ENCODE measurements at regions not wholly inside any gene's neighbourhood (a gene's known extent, or its start where the extent isn't known, plus 50 kb on each side); places are given as distances from the start of the nearest gene placed in this dataset.

- Histone ChIP-seq H3K36me3 (ENCODE audit: low read depth) (no peaks in the 10 kb centered on the region), H3K9me3 (ENCODE audit: insufficient read depth, low read depth) (no peaks in the 10 kb centered on the region), H3K4me1 (replicated peaks; ENCODE audit: insufficient read depth) (no peaks in the 10 kb centered on the region), H3K9me2 (ENCODE audit: insufficient read depth) (no peaks in the 10 kb centered on the region), H3F3A (ENCODE audit: insufficient read depth, low read depth) (no peaks in the 10 kb centered on the region), H3K27ac (no peak overlapping the region), H2AFZ (no peak overlapping the region), H4K20me1 (ENCODE audit: insufficient read depth) (no peaks in the 10 kb centered on the region), H3K79me2 (ENCODE audit: low read depth) (no peaks in the 10 kb centered on the region), H3K4me2 (no peak overlapping the region), H3K27me3 (ENCODE audit: insufficient read depth, low read depth) (no peaks in the 10 kb centered on the region), H3K4me3 (no peak overlapping the region)
- TF ChIP-seq EZH2 (IDR thresholded peaks at IDR 0.05; ENCODE audit: low read depth) (no peak), CTCF (conservative IDR thresholded peaks at IDR 0.05) (no peak)
- CTCF ChIA-PET: no interaction called here
- no peak for DNase-seq
- no TSS peak for BruUV-seq (replicated peaks)
- intact Hi-C loops (cut with micrococcal nuclease; ENCODE audit: unreplicated experiment): no loop called here
- POLR2A ChIA-PET (ENCODE audit: unreplicated experiment): no interaction called here
Observed at GRCh38 chr1:238419209-238419608, 528.5 kb upstream of the ZP4 start.

GRCh38 chr1:238409932-238410331 is 519.2 kb upstream of the ZP4 start:
- no peaks in the 10 kb centered on the region for H3K9me2 ChIP-seq (ENCODE audit: insufficient read depth)
- H3K27me3 ChIP-seq (ENCODE audit: insufficient read depth, low read depth): no peaks in the 10 kb centered on the region
- ChIA-PET POLR2A (ENCODE audit: unreplicated experiment) (no interaction called here), CTCF (no interaction called here)
- H3K27ac ChIP-seq: no peak overlapping the region
- no peaks in the 10 kb centered on the region for H3K9me3 ChIP-seq (ENCODE audit: insufficient read depth, low read depth)
- no peaks in the 10 kb centered on the region for H3K4me1 ChIP-seq (replicated peaks; ENCODE audit: insufficient read depth)
- no peak overlapping the region for H3K4me2 ChIP-seq
- no peak for DNase-seq
- BruUV-seq (replicated peaks): no TSS peak
- no peak overlapping the region for H3K4me3 ChIP-seq
- H4K20me1 ChIP-seq (ENCODE audit: insufficient read depth): no peaks in the 10 kb centered on the region
- H3K79me2 ChIP-seq (ENCODE audit: low read depth): no peaks in the 10 kb centered on the region
- intact Hi-C loops (cut with micrococcal nuclease; ENCODE audit: unreplicated experiment): no loop called here
- no peak for TF ChIP-seq EZH2 (IDR thresholded peaks at IDR 0.05; ENCODE audit: low read depth)
- TF ChIP-seq CTCF (conservative IDR thresholded peaks at IDR 0.05): no peak
- H3K36me3 ChIP-seq (ENCODE audit: low read depth): no peaks in the 10 kb centered on the region
- H2AFZ ChIP-seq: no peak overlapping the region
- no peaks in the 10 kb centered on the region for H3F3A ChIP-seq (ENCODE audit: insufficient read depth, low read depth)

- Histone ChIP-seq H3K36me3 (ENCODE audit: low read depth) (no peaks in the 10 kb centered on the region), H3K9me2 (ENCODE audit: insufficient read depth) (no peaks in the 10 kb centered on the region), H3K4me1 (replicated peaks; ENCODE audit: insufficient read depth) (no peaks in the 10 kb centered on the region), H3K27me3 (ENCODE audit: insufficient read depth, low read depth) (no peaks in the 10 kb centered on the region), H3F3A (ENCODE audit: insufficient read depth, low read depth) (no peaks in the 10 kb centered on the region), H2AFZ (no peak overlapping the region), H3K27ac (no peak overlapping the region), H3K4me2 (no peak overlapping the region), H4K20me1 (ENCODE audit: insufficient read depth) (no peaks in the 10 kb centered on the region), H3K9me3 (ENCODE audit: insufficient read depth, low read depth) (no peaks in the 10 kb centered on the region), H3K79me2 (ENCODE audit: low read depth) (no peaks in the 10 kb centered on the region), H3K4me3 (no peak overlapping the region)
- intact Hi-C loops (cut with micrococcal nuclease; ENCODE audit: unreplicated experiment): no loop called here
- TF ChIP-seq CTCF (conservative IDR thresholded peaks at IDR 0.05) (no peak), EZH2 (IDR thresholded peaks at IDR 0.05; ENCODE audit: low read depth) (no peak)
- CTCF ChIA-PET: no interaction called here
- POLR2A ChIA-PET (ENCODE audit: unreplicated experiment): no interaction called here
- no peak for DNase-seq
- no TSS peak for BruUV-seq (replicated peaks)
Observed at GRCh38 chr1:238409191-238409850, 518.6 kb upstream of the ZP4 start.
